HCT116 (cell line): ENCODE measurements at regions not wholly inside any gene's neighbourhood (a gene's known extent, or its start where the extent isn't known, plus 50 kb on each side); places are given as distances from the start of the nearest gene placed in this dataset.

ENCODE experiments used
- ATAC-seq: fragments of 200-7000 bp; cut with Tn5 transposase; 2 replicates; pipeline ENCODE4 v1.9.1; 2020; ENCODE audit warnings: mild to moderate bottlenecking, moderate library complexity
- BruUV-seq: library from RNA; stranded (reverse); fragments of 400-500 nt; replicated peaks from 2 replicates; lab custom pipeline; 2021; lab: Mats Ljungman, UMichigan
- CTCF ChIA-PET: fragments of 300-600 bp; sonication (Branson Sonifier 250); formaldehyde crosslinking; loops from one replicate; lab custom pipeline; 2021; ENCODE audit warnings: antibody characterized with exemption; lab: Charles Lee
- POLR2A ChIA-PET: fragments of 300-600, 350-600 bp; sonication (Branson Sonifier 250); formaldehyde crosslinking; loops from one replicate; lab custom pipeline; 2021; ENCODE audit warnings: antibody characterized with exemption; lab: Charles Lee
- RAD21 ChIA-PET, 2 experiments: fragments of 300-600 bp; sonication (Branson Sonifier 250); formaldehyde crosslinking; loops; one replicate each; lab custom pipeline; 2023; ENCODE audit warnings: low total read pairs in 2 of 2; ENCODE audit not compliant: uncharacterized antibody in 2 of 2, unreplicated experiment in 2 of 2, low non-redundant PET in 1 of 2; lab: Charles Lee
- DNase-seq: peaks from one replicate; pipeline ENCODE4 v3.0.0-alpha.2; 2010; ENCODE audit warnings: low read depth, low spot score
- H2AFZ ChIP-seq: fragments of 200-600 bp; shearing (Covaris generic), sonication (generic); 2 replicates; pipeline ENCODE4 v1.6.1; 2017; ENCODE audit warnings: low read depth, mixed run types, mixed read lengths, antibody characterized with exemption, low read length; ENCODE audit not compliant: poor library complexity, severe bottlenecking
- H3K27ac ChIP-seq: 2 replicates; pipeline ENCODE4 v1.5.1; 2012; ENCODE audit warnings: low read depth, low read length
- H3K27me3 ChIP-seq: fragments of 200-600 bp; sonication (generic); 2 replicates; pipeline ENCODE4 v1.6.1; 2016; ENCODE audit warnings: mixed run types, low read length, mixed read lengths; ENCODE audit not compliant: insufficient read depth
- H3K36me3 ChIP-seq, 2 experiments: fragments of 200-500 bp in 1 of 2; fragments of 200-600 bp in 1 of 2; sonication (Bioruptor generic) in 1 of 2; sonication (generic) in 1 of 2; 2 replicates each; pipeline versions ENCODE4 v1.5.1 to v1.6.1; 2014 to 2016; ENCODE audit warnings: low read length in 2 of 2, inconsistent platforms in 1 of 2, mixed read lengths in 1 of 2, mixed run types in 1 of 2; ENCODE audit not compliant: insufficient read depth in 2 of 2, control insufficient read depth in 1 of 2
- H3K4me1 ChIP-seq, 2 experiments: fragments of 200-600 bp in 1 of 2; sonication (generic) in 1 of 2; 2 replicates each; pipeline versions ENCODE4 v1.5.1 to v1.6.1; 2012 to 2017; ENCODE audit warnings: low read length in 2 of 2, inconsistent platforms in 1 of 2, mild to moderate bottlenecking in 1 of 2, mixed read lengths in 1 of 2, mixed run types in 1 of 2, moderate library complexity in 1 of 2; ENCODE audit not compliant: insufficient read depth in 2 of 2, control insufficient read depth in 1 of 2
- H3K4me2 ChIP-seq: fragments of 200-600 bp; sonication (generic); 2 replicates; pipeline ENCODE4 v1.6.1; 2017; ENCODE audit warnings: mixed run types, low read length, mixed read lengths
- H3K4me3 ChIP-seq, 2 experiments: fragments of 200-600 bp in 1 of 2; sonication (generic) in 1 of 2; replicated peaks in 1 of 2; 2 replicates each; pipeline ENCODE4 v1.5.1; 2011 to 2016; ENCODE audit warnings: low read length in 2 of 2, control low read depth in 1 of 2, low read depth in 1 of 2, mild to moderate bottlenecking in 1 of 2, mixed read lengths in 1 of 2, mixed run types in 1 of 2
- H3K79me2 ChIP-seq: fragments of 200-600 bp; sonication (generic); 2 replicates; pipeline ENCODE4 v1.6.1; 2017; ENCODE audit warnings: mild to moderate bottlenecking, mixed run types, low read length, moderate library complexity, mixed read lengths; ENCODE audit not compliant: insufficient read depth
- H3K9ac ChIP-seq: fragments of 200-600 bp; sonication (generic); 2 replicates; pipeline ENCODE4 v1.6.1; 2016; ENCODE audit warnings: low read length, mixed read lengths
- H3K9me2 ChIP-seq: fragments of 200-600 bp; sonication (generic), shearing (Covaris generic); 2 replicates; pipeline ENCODE4 v1.6.1; 2017; ENCODE audit warnings: mixed run types, mild to moderate bottlenecking, moderate library complexity; ENCODE audit not compliant: insufficient read depth
- H3K9me3 ChIP-seq, 2 experiments: fragments of 200-500 bp in 1 of 2; fragments of 200-600 bp in 1 of 2; sonication (Bioruptor generic) in 1 of 2; sonication (generic) in 1 of 2; 2 replicates each; pipeline ENCODE4 v1.6.1; 2014 to 2017; ENCODE audit warnings: low read length in 2 of 2, mixed read lengths in 2 of 2, inconsistent platforms in 1 of 2, low read depth in 1 of 2, mild to moderate bottlenecking in 1 of 2, mixed run types in 1 of 2, moderate library complexity in 1 of 2; ENCODE audit not compliant: control insufficient read depth in 1 of 2, insufficient read depth in 1 of 2
- H4K20me1 ChIP-seq: fragments of 200-600 bp; sonication (generic), shearing (Covaris generic); 2 replicates; pipeline ENCODE4 v1.6.1; 2017; ENCODE audit warnings: mixed run types, mild to moderate bottlenecking, moderate library complexity; ENCODE audit not compliant: insufficient read depth
- CBX3 ChIP-seq: IDR thresholded peaks from 2 replicates; pipeline ENCODE4 v1.6.1; 2012; ENCODE audit warnings: low read depth
- CEBPB ChIP-seq: IDR thresholded peaks from 2 replicates; pipeline ENCODE4 v1.6.1; 2012; ENCODE audit warnings: low read depth
- EGR1 ChIP-seq: IDR thresholded peaks from 2 replicates; pipeline ENCODE4 v1.6.1; 2012; ENCODE audit warnings: low read depth
- ELF1 ChIP-seq: IDR thresholded peaks from 2 replicates; pipeline ENCODE4 v1.6.1; 2012; ENCODE audit warnings: low read depth, borderline replicate concordance
- EZH2 ChIP-seq: fragments of 200-600 bp; sonication (generic); IDR thresholded peaks from 2 replicates; pipeline ENCODE4 v1.6.1; 2017; ENCODE audit warnings: antibody characterized with exemption, mixed run types
- EZH2phosphoT487 ChIP-seq: fragments of 200-600 bp; IDR thresholded peaks from 2 replicates; pipeline ENCODE4 v1.6.1; 2018; ENCODE audit warnings: antibody characterized with exemption, borderline replicate concordance
- FOSL1 ChIP-seq: IDR thresholded peaks from 2 replicates; pipeline ENCODE4 v1.6.1; 2012; ENCODE audit warnings: low read depth
- POLR2A ChIP-seq: IDR thresholded peaks from 2 replicates; pipeline ENCODE4 v1.7.0; 2011; ENCODE audit warnings: borderline replicate concordance; ENCODE audit not compliant: insufficient read depth, insufficient read length; ENCODE audit errors: extremely low read depth
- POLR2AphosphoS5 ChIP-seq: IDR thresholded peaks from 2 replicates; pipeline ENCODE4 v1.6.1; 2011; ENCODE audit warnings: mild to moderate bottlenecking, low read depth, low read length, moderate library complexity
- RAD21 ChIP-seq: IDR thresholded peaks from 2 replicates; pipeline ENCODE4 v1.6.1; 2012; ENCODE audit warnings: low read depth, mild to moderate bottlenecking
- SIN3A ChIP-seq: IDR thresholded peaks from 2 replicates; pipeline ENCODE4 v1.6.1; 2012; ENCODE audit warnings: low read depth
- SP1 ChIP-seq: IDR thresholded peaks from 2 replicates; pipeline ENCODE4 v1.6.1; 2012; ENCODE audit warnings: low read depth
- SRF ChIP-seq: IDR thresholded peaks from 2 replicates; pipeline ENCODE4 v1.6.1; 2012; ENCODE audit warnings: low read depth
- YY1 ChIP-seq: IDR thresholded peaks from 2 replicates; pipeline ENCODE4 v1.6.1; 2011; ENCODE audit warnings: low read length, low read depth, moderate library complexity, mild to moderate bottlenecking; ENCODE audit not compliant: insufficient replicate concordance; ENCODE audit errors: extremely low read depth
- ZFX ChIP-seq: fragments of 450-650 bp; IDR thresholded peaks from 2 replicates; pipeline ENCODE4 v1.6.1; 2017
- ZNF274 ChIP-seq: fragments of 200-500 bp; sonication (Bioruptor generic); IDR thresholded peaks from 2 replicates; pipeline ENCODE4 v1.6.1; 2014; ENCODE audit warnings: mild to moderate bottlenecking, low read depth, low read length, inconsistent platforms
- intact Hi-C: fragments of 100-400 bp; cut with micrococcal nuclease; formaldehyde crosslinking; loops from 2 replicates; pipeline ENCODE4 v1.10.0; 2022
- TF ChIP-seq, protein P1 (sequence below), 3 experiments: fragments of 200-600 bp in 1 of 3; sonication (generic) in 1 of 3; IDR thresholded peaks in 2 of 3; conservative IDR thresholded peaks in 1 of 3; 2 replicates each; pipeline ENCODE4 v1.5.1; 2012 to 2017; ENCODE audit warnings: low read depth in 2 of 3, low read length in 2 of 3, antibody characterized with exemption in 1 of 3, borderline replicate concordance in 1 of 3, control low read depth in 1 of 3, mild to moderate bottlenecking in 1 of 3, mixed read lengths in 1 of 3, mixed run types in 1 of 3, moderate library complexity in 1 of 3; ENCODE audit not compliant: insufficient read depth in 1 of 3

DNA sequence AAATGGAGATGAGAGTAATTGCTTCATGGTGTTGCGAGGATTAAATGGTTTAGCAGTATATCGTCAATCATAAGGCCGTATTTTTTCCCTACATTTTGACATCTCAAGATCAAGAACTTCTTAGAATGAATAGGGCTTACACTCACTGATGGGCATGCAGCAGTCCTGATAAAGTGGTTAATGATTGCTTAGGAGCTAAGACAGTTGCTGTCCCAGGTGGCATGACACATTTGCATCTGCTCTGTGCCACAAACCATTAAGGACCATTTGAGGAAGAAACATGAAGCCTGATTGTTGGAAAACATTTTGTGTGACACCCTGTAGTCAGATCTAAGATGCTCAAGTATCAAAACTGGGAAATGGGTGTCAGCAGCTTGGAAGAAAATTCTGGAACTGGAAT, 81.0 kb upstream of the SGIP1 start:
- no peaks in the 10 kb centered on the region for H3K27me3 ChIP-seq
- intact Hi-C loops: loop anchor here (2.0 kb wide), 1 partner anchor 274 kb away; no protein-coding TSS in a partner anchor
- no peak overlapping the region for H3K4me2 ChIP-seq
- no peak overlapping the region for H3K4me3 ChIP-seq
- ATAC-seq (no peak), DNase-seq (no peak)
- no peaks in the 10 kb centered on the region for H4K20me1 ChIP-seq
- H3K9ac ChIP-seq: no peak overlapping the region
- no peaks in the 10 kb centered on the region for H3K9me3 ChIP-seq
- no peaks in the 10 kb centered on the region for H3K4me1 ChIP-seq
- H2AFZ ChIP-seq: no peak overlapping the region
- POLR2A ChIA-PET: no interaction called here
- CTCF ChIA-PET: interaction anchor here (1.1 to 1.3 kb wide), 2 partner anchors 50 to 196 kb away, joined by 4 read pairs; no protein-coding TSS in a partner anchor
- H3K27ac ChIP-seq: no peak overlapping the region
- no peaks in the 10 kb centered on the region for H3K36me3 ChIP-seq
- no TSS peak for BruUV-seq
- RAD21 ChIA-PET: no interaction called here
- H3K9me2 ChIP-seq: peaks cover 1% of the 10 kb centered on the region; the same call in 1 of the 2 replicates
- TF ChIP-seq RAD21 (no peak), ELF1 (no peak), SP1 (no peak), ZNF274 (no peak), YY1 (no peak), EZH2 (no peak), SRF (no peak), CBX3 (no peak), ZFX (no peak), FOSL1 (no peak), POLR2AphosphoS5 (no peak), CEBPB (no peak), EZH2phosphoT487 (no peak), POLR2A (no peak), EGR1 (no peak), SIN3A (no peak)
- TF ChIP-seq, protein P1, sequence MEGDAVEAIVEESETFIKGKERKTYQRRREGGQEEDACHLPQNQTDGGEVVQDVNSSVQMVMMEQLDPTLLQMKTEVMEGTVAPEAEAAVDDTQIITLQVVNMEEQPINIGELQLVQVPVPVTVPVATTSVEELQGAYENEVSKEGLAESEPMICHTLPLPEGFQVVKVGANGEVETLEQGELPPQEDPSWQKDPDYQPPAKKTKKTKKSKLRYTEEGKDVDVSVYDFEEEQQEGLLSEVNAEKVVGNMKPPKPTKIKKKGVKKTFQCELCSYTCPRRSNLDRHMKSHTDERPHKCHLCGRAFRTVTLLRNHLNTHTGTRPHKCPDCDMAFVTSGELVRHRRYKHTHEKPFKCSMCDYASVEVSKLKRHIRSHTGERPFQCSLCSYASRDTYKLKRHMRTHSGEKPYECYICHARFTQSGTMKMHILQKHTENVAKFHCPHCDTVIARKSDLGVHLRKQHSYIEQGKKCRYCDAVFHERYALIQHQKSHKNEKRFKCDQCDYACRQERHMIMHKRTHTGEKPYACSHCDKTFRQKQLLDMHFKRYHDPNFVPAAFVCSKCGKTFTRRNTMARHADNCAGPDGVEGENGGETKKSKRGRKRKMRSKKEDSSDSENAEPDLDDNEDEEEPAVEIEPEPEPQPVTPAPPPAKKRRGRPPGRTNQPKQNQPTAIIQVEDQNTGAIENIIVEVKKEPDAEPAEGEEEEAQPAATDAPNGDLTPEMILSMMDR (IDR thresholded peaks at IDR 0.05 in 2 of 3, conservative IDR thresholded peaks at IDR 0.05 in 1 of 3; ENCODE audit: borderline replicate concordance in 1 of 3, insufficient read depth in 1 of 3, low read depth in 2 of 3, low read length in 2 of 3): no peak
- no peaks in the 10 kb centered on the region for H3K79me2 ChIP-seq
